Tibial nerve (tissue), 4 donors: ENCODE measurements at regions not wholly inside any gene's neighbourhood (a gene's known extent, or its start where the extent isn't known, plus 50 kb on each side); places are given as distances from the start of the nearest gene placed in this dataset.

Experiments
- DNase-seq, 2 donors: peaks; one replicate each; pipeline ENCODE4 v3.0.0-alpha.2; 2019; ENCODE audit warnings: low spot score in 2 of 2
- H3K27ac ChIP-seq, 4 donors: fragments of 200-600 bp; sonication (generic) in 3 of 4; one replicate each; pipeline ENCODE4 v1.5.1; 2017 to 2019; ENCODE audit warnings: mild to moderate bottlenecking in 1 of 4
- H3K27me3 ChIP-seq, 2 donors: fragments of 200-600 bp; sonication (generic) in 1 of 2; one replicate each; pipeline versions ENCODE4 v1.5.1 to v1.6.0; 2017 to 2019
- H3K36me3 ChIP-seq, 3 donors: fragments of 200-600 bp; sonication (generic); one replicate each; pipeline ENCODE4 v1.5.1; 2018 to 2019
- H3K4me1 ChIP-seq, 4 donors: fragments of 200-600 bp; sonication (generic) in 3 of 4; one replicate each; pipeline ENCODE4 v1.5.1; 2017 to 2019
- H3K4me3 ChIP-seq, 4 donors: fragments of 200-600 bp; sonication (generic) in 3 of 4; one replicate each; pipeline ENCODE4 v1.5.1; 2017 to 2019; ENCODE audit warnings: mild to moderate bottlenecking in 1 of 4, moderate library complexity in 1 of 4
- H3K9me3 ChIP-seq, 4 donors: fragments of 200-600 bp; sonication (generic) in 3 of 4; one replicate each; pipeline ENCODE4 v1.5.1; 2017 to 2019
- CTCF ChIP-seq, 5 experiments: fragments of 200-600 bp in 3 of 5; fragments of 450-650 bp in 2 of 5; sonication (generic) in 3 of 5; IDR thresholded peaks; one replicate each; pipeline ENCODE4 v1.5.1; 2016 to 2019; ENCODE audit warnings: antibody characterized with exemption in 5 of 5, mild to moderate bottlenecking in 3 of 5, moderate library complexity in 2 of 5
- EP300 ChIP-seq, 2 donors: sonication (generic); formaldehyde crosslinking; IDR thresholded peaks; one replicate each; pipeline ENCODE4 v1.6.1; 2017; ENCODE audit warnings: antibody characterized with exemption in 2 of 2, mild to moderate bottlenecking in 1 of 2
- POLR2A ChIP-seq, 2 donors: fragments of 450-650 bp; IDR thresholded peaks; one replicate each; pipeline ENCODE4 v1.6.1; 2017; ENCODE audit warnings: antibody characterized with exemption in 2 of 2, mild to moderate bottlenecking in 2 of 2, moderate library complexity in 2 of 2
- WGBS, 2 donors: methylation state at CpG; one replicate each; pipeline ENCODE4 v1.1.5; 2018; 5-methylcytosine and 5-hydroxymethylcytosine counted together

DNA sequence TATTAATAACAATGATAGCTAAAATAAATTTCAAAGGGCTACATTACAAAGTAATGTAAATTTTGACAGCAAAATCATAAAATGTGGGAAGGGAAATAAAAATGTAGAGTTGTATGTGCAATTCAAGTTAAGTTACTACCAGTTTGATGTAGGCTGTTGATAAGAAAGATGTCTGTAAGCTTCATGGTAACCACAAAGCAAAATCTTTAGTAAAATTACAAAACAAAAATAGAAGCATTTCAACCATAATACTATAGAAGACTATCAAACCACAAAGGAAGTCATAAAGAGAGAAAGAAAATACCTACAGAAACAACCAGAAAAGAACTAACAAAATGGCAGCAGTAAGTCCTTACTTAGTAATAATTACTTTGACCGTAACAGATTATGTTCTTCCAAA lies 99.1 kb downstream of the C7orf25 start:
- Histone ChIP-seq H3K36me3 (no peaks in the 10 kb centered on the region), H3K4me3 (no peak overlapping the region), H3K27me3 (no peaks in the 10 kb centered on the region), H3K27ac (no peak overlapping the region), H3K4me1 (no peaks in the 10 kb centered on the region), H3K9me3 (peaks cover 0 to 11% (median 5%) of the 10 kb centered on the region in 4 donors)
- DNase-seq = no peak
- TF ChIP-seq EP300 (IDR thresholded peaks at IDR 0.05) = no peak
- no peak for TF ChIP-seq POLR2A (IDR thresholded peaks at IDR 0.05)
- no peak for TF ChIP-seq CTCF (IDR thresholded peaks at IDR 0.05)
- WGBS, 2 donors = 95% methylated on average over 1 of the region's 1 CpG

DNA sequence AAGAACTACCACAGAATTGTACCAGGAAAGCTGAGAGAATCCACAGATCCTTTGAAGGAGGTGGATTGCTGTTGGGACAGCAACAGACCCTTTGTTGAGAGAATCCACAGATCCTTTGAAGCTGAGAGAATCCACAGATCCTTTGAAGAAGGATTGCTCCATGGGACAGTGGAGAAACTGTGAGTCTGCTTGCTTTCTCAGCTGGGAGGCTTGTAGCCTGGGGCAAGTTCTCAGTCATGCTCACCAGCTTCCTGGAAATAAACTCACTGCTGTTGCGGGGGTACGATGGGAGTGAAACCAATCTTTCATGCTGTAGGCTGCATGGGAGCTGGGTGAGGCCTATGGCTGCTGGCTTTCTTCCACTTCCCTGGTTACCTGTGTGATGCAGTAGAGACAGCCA lies 106.3 kb downstream of the C7orf25 start:
- TF ChIP-seq POLR2A (IDR thresholded peaks at IDR 0.05) (no peak), CTCF (IDR thresholded peaks at IDR 0.05) (no peak), EP300 (IDR thresholded peaks at IDR 0.05) (no peak)
- Histone ChIP-seq H3K27me3 (no peaks in the 10 kb centered on the region), H3K4me3 (no peak overlapping the region), H3K27ac (no peak overlapping the region), H3K36me3 (no peaks in the 10 kb centered on the region), H3K4me1 (no peaks in the 10 kb centered on the region), H3K9me3 (peaks cover 0 to 37% (median 5%) of the 10 kb centered on the region in 4 donors)
- WGBS, 2 donors = 80 to 88% methylated on average over 2 of the region's 2 CpGs
- DNase-seq = no peak

- Histone ChIP-seq H3K36me3 (no peaks in the 10 kb centered on the region), H3K27ac (no peak overlapping the region), H3K4me1 (no peaks in the 10 kb centered on the region), H3K4me3 (no peak overlapping the region), H3K9me3 (no peaks in the 10 kb centered on the region), H3K27me3 (no peaks in the 10 kb centered on the region)
- DNase-seq = no peak
- TF ChIP-seq POLR2A (IDR thresholded peaks at IDR 0.05) (no peak), CTCF (IDR thresholded peaks at IDR 0.05) (no peak), EP300 (IDR thresholded peaks at IDR 0.05) (no peak)
- 95 to 98% methylated on average over 19 of the region's 19 CpGs for WGBS, 2 donors
These were observed 117.2 kb downstream of the C7orf25 start for GRCh38 chr7:42794673-42795072.

- no peaks in the 10 kb centered on the region for H3K9me3 ChIP-seq
- no peak for DNase-seq
- no peaks in the 10 kb centered on the region for H3K36me3 ChIP-seq
- H3K4me3 ChIP-seq = no peak overlapping the region
- 65 to 68% methylated on average over 3 of the region's 3 CpGs for WGBS, 2 donors
- no peak overlapping the region for H3K27ac ChIP-seq
- TF ChIP-seq EP300 (IDR thresholded peaks at IDR 0.05) = no peak
- TF ChIP-seq POLR2A (IDR thresholded peaks at IDR 0.05) = no peak
- no peak for TF ChIP-seq CTCF (IDR thresholded peaks at IDR 0.05)
- H3K27me3 ChIP-seq = no peaks in the 10 kb centered on the region
- H3K4me1 ChIP-seq = no peaks in the 10 kb centered on the region
These were observed 119.0 kb downstream of the C7orf25 start for GRCh38 chr7:42792841-42793240.

DNA sequence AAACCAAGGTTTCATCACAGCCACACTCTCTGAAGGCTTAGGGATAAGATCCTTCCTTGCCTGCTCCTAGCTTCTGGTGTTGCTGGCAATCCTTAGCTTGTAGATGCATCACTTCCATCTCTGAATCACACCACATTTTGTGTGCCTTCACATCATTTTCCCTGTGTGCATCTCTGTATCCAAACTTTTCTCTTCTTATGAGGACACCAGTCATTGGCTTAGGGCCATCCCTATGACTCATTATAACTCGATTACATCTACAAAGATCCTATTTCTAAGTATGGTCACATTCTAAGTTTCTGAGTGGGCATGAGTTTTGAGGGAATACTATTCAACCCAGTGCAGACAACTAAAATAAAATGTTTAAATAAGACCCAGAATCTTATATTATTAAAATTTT lies 121.7 kb downstream of the C7orf25 start:
- no peak for DNase-seq
- H3K36me3 ChIP-seq = no peaks in the 10 kb centered on the region
- TF ChIP-seq EP300 (IDR thresholded peaks at IDR 0.05) = no peak
- TF ChIP-seq CTCF (IDR thresholded peaks at IDR 0.05) = no peak
- TF ChIP-seq POLR2A (IDR thresholded peaks at IDR 0.05) = no peak
- no peak overlapping the region for H3K27ac ChIP-seq
- H3K4me3 ChIP-seq = no peak overlapping the region
- H3K27me3 ChIP-seq = no peaks in the 10 kb centered on the region
- WGBS, 2 donors = 44 to 52% methylated on average over 1 of the region's 1 CpG
- no peaks in the 10 kb centered on the region for H3K4me1 ChIP-seq
- no peaks in the 10 kb centered on the region for H3K9me3 ChIP-seq
